Ovary (tissue), 7 donors: ENCODE measurements at regions not wholly inside any gene's neighbourhood (a gene's known extent, or its start where the extent isn't known, plus 50 kb on each side); places are given as distances from the start of the nearest gene placed in this dataset.

Experiments used
- DNase-seq, 5 donors: peaks; one replicate each; pipeline ENCODE4 v3.0.0-alpha.2; 2019 to 2020
- H3K27ac ChIP-seq, 2 donors: fragments of 200-600 bp; one replicate each; pipeline versions ENCODE4 v1.5.1 to v1.8.0; 2019 to 2022
- H3K27me3 ChIP-seq: fragments of 200-600 bp; one replicate; pipeline ENCODE4 v1.8.0; 2022
- H3K36me3 ChIP-seq: fragments of 200-600 bp; sonication (generic); one replicate; pipeline ENCODE4 v1.5.1; 2019
- H3K4me1 ChIP-seq: one replicate; pipeline ENCODE4 v1.8.1; 2013; ENCODE audit warnings: mild to moderate bottlenecking, moderate library complexity; ENCODE audit not compliant: insufficient read depth
- H3K4me3 ChIP-seq: fragments of 200-600 bp; sonication (generic); one replicate; pipeline ENCODE4 v1.5.1; 2017
- H3K9me3 ChIP-seq, 2 donors: fragments of 200-600 bp in 1 of 2; sonication (generic) in 1 of 2; one replicate each; pipeline versions ENCODE4 v1.5.1 to v1.8.1; 2013 to 2019; ENCODE audit warnings: mild to moderate bottlenecking in 1 of 2, moderate library complexity in 1 of 2
- CTCF ChIP-seq, 3 donors: fragments of 450-650 bp in 2 of 3; fragments of 200-600 bp in 1 of 3; IDR thresholded peaks; one replicate each; pipeline versions ENCODE4 v1.5.1 to v1.8.0; 2016 to 2022; ENCODE audit warnings: antibody characterized with exemption in 3 of 3, mild to moderate bottlenecking in 1 of 3
- EP300 ChIP-seq: sonication (generic); formaldehyde crosslinking; IDR thresholded peaks from one replicate; pipeline ENCODE4 v1.6.1; 2017; ENCODE audit warnings: antibody characterized with exemption
- POLR2A ChIP-seq: fragments of 450-650 bp; IDR thresholded peaks from one replicate; pipeline ENCODE4 v1.6.1; 2017; ENCODE audit warnings: antibody characterized with exemption, mild to moderate bottlenecking, moderate library complexity
- WGBS, 3 donors: extraction: QIAGEN DNeasy Blood & Tissue Kit in 1 of 3; methylation state at CpG; one replicate each; pipeline versions ENCODE4 v1.1.5 to v1.1.7; 2013 to 2017; 5-methylcytosine and 5-hydroxymethylcytosine counted together
- intact Hi-C, 4 donors: fragments of 100-400 bp; cut with DNase I; formaldehyde crosslinking; loops; one replicate each; pipeline versions ENCODE4 v1.11.0 to v1.15.1; 2022 to 2023
- donor health status: DM: no; HTN: no; CAD: no; lungs with moderate emphysema.
- donor health status: DM: no; HTN: no; CAD: no.
- donor health status: Bipolar disorder and iron deficiency.
- donor health status: DM: no; HTN: no; CAD: no.
- donor health status: DM: yes; HTN: yes; CAD: no.

DNA sequence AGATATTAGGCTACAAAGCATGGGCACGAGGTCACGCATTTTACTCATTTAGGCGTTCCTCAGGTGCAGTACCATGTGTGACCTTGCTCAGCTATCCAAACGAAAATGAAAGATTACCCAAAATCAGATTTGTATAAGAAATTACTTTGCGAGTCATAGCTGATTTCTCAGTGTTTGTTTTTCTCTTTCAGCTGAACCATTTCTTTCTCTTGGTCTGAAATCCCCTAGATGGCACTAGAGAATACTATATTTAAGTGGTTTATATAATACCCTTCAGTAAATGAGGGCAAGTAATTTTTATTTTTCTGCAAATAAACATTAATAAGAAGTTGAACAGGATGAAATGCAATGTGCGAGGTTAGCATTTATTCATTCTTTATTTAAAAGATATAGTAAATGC is 496.6 kb downstream of the STIM2 start:
- no peak for DNase-seq
- Histone ChIP-seq H3K4me1 (peaks cover 1% of the 10 kb centered on the region), H3K4me3 (no peak overlapping the region), H3K9me3 (no peaks in the 10 kb centered on the region), H3K36me3 (no peaks in the 10 kb centered on the region), H3K27ac (no peak overlapping the region), H3K27me3 (no peaks in the 10 kb centered on the region)
- TF ChIP-seq CTCF (IDR thresholded peaks at IDR 0.05) (no peak), POLR2A (no peak), EP300 (no peak)
- intact Hi-C loops: no loop called here
- WGBS, 3 donors: 7 to 24% (median 10%) methylated on average over 6 of the region's 6 CpGs

DNA sequence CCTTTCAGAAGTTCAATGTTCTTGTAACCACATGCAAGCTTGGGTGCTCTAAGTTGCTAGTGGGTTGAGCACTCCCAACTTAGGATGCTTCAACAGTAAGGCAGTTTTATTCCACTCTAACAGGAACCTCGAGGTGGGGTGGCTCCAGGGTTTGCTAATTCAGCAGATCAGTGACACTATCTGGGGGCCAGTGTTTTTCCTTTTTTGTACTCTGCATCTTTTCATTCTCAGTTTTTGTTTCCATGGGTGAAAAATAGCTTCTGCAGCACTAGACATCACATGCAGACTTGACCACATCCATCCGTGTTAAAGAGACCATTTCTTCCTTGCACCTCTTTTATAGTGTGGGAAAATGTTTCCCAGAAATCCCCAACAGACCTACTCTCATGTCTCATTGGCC is 497.6 kb downstream of the STIM2 start:
- H3K4me1 ChIP-seq: peaks cover 1% of the 10 kb centered on the region
- no peak overlapping the region for H3K27ac ChIP-seq
- intact Hi-C loops: no loop called here
- H3K27me3 ChIP-seq: no peaks in the 10 kb centered on the region
- no peaks in the 10 kb centered on the region for H3K36me3 ChIP-seq
- H3K9me3 ChIP-seq: no peaks in the 10 kb centered on the region
- no peak for DNase-seq
- no peak for TF ChIP-seq CTCF (IDR thresholded peaks at IDR 0.05)
- no peak for TF ChIP-seq POLR2A
- TF ChIP-seq EP300: no peak
- H3K4me3 ChIP-seq: no peak overlapping the region
- WGBS, 3 donors: 53 to 60% (median 58%) methylated on average over 2 of the region's 2 CpGs

DNA sequence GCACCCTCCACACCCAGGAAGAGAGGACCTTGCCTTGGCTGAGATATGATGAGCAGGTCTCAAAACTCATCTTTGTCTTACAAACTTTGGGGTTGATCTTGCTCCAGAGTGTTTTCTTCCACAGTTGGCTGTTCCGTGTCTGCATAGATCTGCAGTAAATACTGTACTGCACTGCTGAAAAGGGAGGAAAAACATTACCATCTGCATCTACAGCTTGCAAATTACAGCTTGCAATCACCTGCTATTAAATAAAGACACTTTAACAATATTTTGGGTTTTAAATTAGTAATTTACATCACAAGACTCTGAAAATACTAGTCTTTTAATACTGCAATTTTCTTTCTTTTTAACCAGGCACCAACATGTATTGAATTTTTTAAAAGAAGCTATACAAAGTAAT is 499.5 kb downstream of the STIM2 start:
- Histone ChIP-seq H3K36me3 (no peaks in the 10 kb centered on the region), H3K9me3 (no peaks in the 10 kb centered on the region), H3K4me3 (no peak overlapping the region), H3K27me3 (no peaks in the 10 kb centered on the region), H3K4me1 (peaks cover 1% of the 10 kb centered on the region), H3K27ac (no peak overlapping the region)
- TF ChIP-seq POLR2A (no peak), CTCF (IDR thresholded peaks at IDR 0.05) (no peak), EP300 (no peak)
- intact Hi-C loops: no loop called here
- no peak for DNase-seq
- WGBS, 3 donors: 34 to 62% (median 44%) methylated on average over 1 of the region's 1 CpG

DNA sequence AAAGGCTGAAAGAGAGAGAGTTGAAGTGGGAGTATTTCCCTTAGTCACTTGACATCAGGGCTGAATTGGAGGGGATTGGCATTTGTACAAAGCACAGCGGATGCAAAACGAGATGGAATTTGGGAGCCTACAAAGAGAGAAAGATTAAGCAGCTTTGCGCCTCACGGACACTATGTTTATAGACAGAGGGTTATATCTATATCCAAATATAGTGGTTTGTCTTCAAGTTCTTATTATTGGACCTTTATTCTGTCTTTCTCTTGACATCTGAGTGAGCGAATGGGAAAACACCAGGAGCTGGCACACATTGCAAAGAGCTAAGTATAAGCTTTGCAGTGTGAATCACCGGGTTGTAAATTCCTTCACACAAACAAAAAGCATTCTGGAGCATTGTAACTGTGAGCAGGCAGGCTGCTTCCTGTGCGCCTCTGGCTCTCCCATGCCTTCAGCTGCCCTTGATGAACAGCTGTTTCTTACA is 500.2 kb downstream of the STIM2 start:
- no peak for TF ChIP-seq EP300
- TF ChIP-seq POLR2A: no peak
- TF ChIP-seq CTCF (IDR thresholded peaks at IDR 0.05): no peak
- no peak for DNase-seq
- intact Hi-C loops: no loop called here
- Histone ChIP-seq H3K4me3 (no peak overlapping the region), H3K27me3 (no peaks in the 10 kb centered on the region), H3K9me3 (no peaks in the 10 kb centered on the region), H3K4me1 (peaks cover 1% of the 10 kb centered on the region), H3K27ac (no peak overlapping the region), H3K36me3 (no peaks in the 10 kb centered on the region)
- WGBS, 3 donors: 2 to 5% (median 3%) methylated on average over 7 of the region's 7 CpGs

DNA sequence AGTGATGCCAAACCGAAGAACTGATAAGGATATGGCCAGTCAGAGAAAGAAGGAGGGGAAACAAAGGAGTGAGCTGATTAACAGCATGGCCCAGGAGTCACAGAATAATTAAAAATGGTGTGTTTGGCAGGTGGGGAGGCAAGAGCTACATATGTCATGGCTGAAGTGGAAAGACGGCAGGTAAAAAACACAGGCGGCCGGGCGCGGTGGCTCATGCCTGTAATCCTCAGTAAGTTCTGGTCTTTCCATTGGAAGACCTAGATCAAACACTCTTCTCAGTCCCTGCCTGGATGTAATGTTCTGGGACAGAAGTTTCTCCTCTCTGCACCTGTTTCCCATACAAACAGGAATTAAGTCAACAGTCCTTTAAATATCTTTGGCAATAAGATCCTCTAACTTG is 503.9 kb downstream of the STIM2 start:
- no peaks in the 10 kb centered on the region for H3K27me3 ChIP-seq
- WGBS, 3 donors: 93 to 96% (median 95%) methylated on average over 6 of the region's 6 CpGs
- no peak overlapping the region for H3K27ac ChIP-seq
- H3K4me1 ChIP-seq: peaks cover 1% of the 10 kb centered on the region
- H3K4me3 ChIP-seq: no peak overlapping the region
- H3K9me3 ChIP-seq: no peaks in the 10 kb centered on the region
- TF ChIP-seq POLR2A: no peak
- no peak for DNase-seq
- no peaks in the 10 kb centered on the region for H3K36me3 ChIP-seq
- intact Hi-C loops: no loop called here
